ENCODE measurements at regions not wholly inside any gene's neighbourhood (a gene's known extent, or its start where the extent isn't known, plus 50 kb on each side); places are given as distances from the start of the nearest gene placed in this dataset.

- no peak overlapping the region for H2AFZ ChIP-seq (ENCODE audit: low read depth, low read length)
- BruUV-seq (replicated peaks) = no TSS peak
- H3K27me3 ChIP-seq (ENCODE audit: control insufficient read depth in 2 of 2, insufficient read depth in 2 of 2, low read length in 2 of 2) = no peaks in the 10 kb centered on the region
- H3K79me2 ChIP-seq (ENCODE audit: control insufficient read depth, insufficient read depth, low read length) = no peaks in the 10 kb centered on the region
- no peaks in the 10 kb centered on the region for H3K4me1 ChIP-seq (replicated peaks in 1 of 2; ENCODE audit: control insufficient read depth in 2 of 2, insufficient read depth in 2 of 2, low read length in 2 of 2)
- no peak for TF ChIP-seq ZZZ3 (IDR thresholded peaks at IDR 0.05)
- TF ChIP-seq MAZ (CRISPR knock-in tag; conservative IDR thresholded peaks at IDR 0.05 in 1 of 2, IDR thresholded peaks at IDR 0.05 in 1 of 2) = no peak
- TF ChIP-seq ZBTB8A (IDR thresholded peaks at IDR 0.05; ENCODE audit: partially characterized antibody) = no peak
- no peak for TF ChIP-seq ZNF644 (tag; IDR thresholded peaks at IDR 0.05; ENCODE audit: low read depth)
- no peak for TF ChIP-seq L3MBTL2 (IDR thresholded peaks at IDR 0.05)
- no peak for TF ChIP-seq HDAC6 (IDR thresholded peaks at IDR 0.05; ENCODE audit: low read depth, low read length)
- TF ChIP-seq ZNF444 (CRISPR knock-in tag; IDR thresholded peaks at IDR 0.05) = no peak
- no peak for TF ChIP-seq ASH1L (IDR thresholded peaks at IDR 0.05; ENCODE audit: borderline replicate concordance, low read depth, partially characterized antibody)
- TF ChIP-seq IRF9 (tag; IDR thresholded peaks at IDR 0.05) = no peak
- no peak for TF ChIP-seq CBX2 (IDR thresholded peaks at IDR 0.05; ENCODE audit: insufficient read depth, low read length, poor library complexity, severe bottlenecking)
- TF ChIP-seq PHB (CRISPR knock-in tag; IDR thresholded peaks at IDR 0.05) = no peak
- TF ChIP-seq XRCC5 (IDR thresholded peaks at IDR 0.05; ENCODE audit: low read depth, low read length) = no peak
- no peak for TF ChIP-seq ADNP (tag; IDR thresholded peaks at IDR 0.05)
- TF ChIP-seq ZKSCAN8 (CRISPR knock-in tag; IDR thresholded peaks at IDR 0.05) = no peak
- TF ChIP-seq PRPF4 (IDR thresholded peaks at IDR 0.05; ENCODE audit: insufficient read depth, low read depth, low read length, poor library complexity, severe bottlenecking) = no peak
- no peak for TF ChIP-seq CBX1 (IDR thresholded peaks at IDR 0.05; ENCODE audit: low read depth)
- WGBS (ENCODE audit: insufficient coverage, low coverage, missing lambda C conversion rate) = 0% methylated on average over 4 of the region's 4 CpGs
- H4K20me1 ChIP-seq (replicated peaks; ENCODE audit: control insufficient read depth, insufficient read depth, low read length) = no peaks in the 10 kb centered on the region
- intact Hi-C loops (cut with micrococcal nuclease) = no loop called here
- no peaks in the 10 kb centered on the region for H3K9me1 ChIP-seq (ENCODE audit: control insufficient read depth, insufficient read depth, low read length)
- H3K36me3 ChIP-seq (ENCODE audit: control insufficient read depth, insufficient read depth, low read length) = no peaks in the 10 kb centered on the region
- in situ Hi-C loops (cut with MboI) = no loop called here
- no peak overlapping the region for H3K4me3 ChIP-seq
- FAIRE-seq (no peak), ATAC-seq (no peak), DNase-seq (ENCODE audit: extremely low read depth in 1 of 4, low spot score in 3 of 4) (no peak)
- CTCF ChIA-PET (ENCODE audit: low intra/inter-chr PET ratio) = no interaction called here
- H3K4me2 ChIP-seq (ENCODE audit: insufficient read depth, low read length) = no peak overlapping the region
- no peaks in the 10 kb centered on the region for H3K9me3 ChIP-seq (replicated peaks; ENCODE audit: control insufficient read depth, insufficient read depth, low read depth, low read length)
- H3K9ac ChIP-seq (ENCODE audit: insufficient read depth in 1 of 2, low read depth in 2 of 2, low read length in 2 of 2) = no peak overlapping the region
- POLR2A ChIA-PET = no interaction called here
- no peak overlapping the region for H3K27ac ChIP-seq (ENCODE audit: extremely low read depth, low read depth, low read length)
Observed at GRCh38 chr11:92738276-92738675, 231.2 kb upstream of the MTNR1B start.

Measured in K562 (cell line).